ENCODE measurements at regions not wholly inside any gene's neighbourhood (a gene's known extent, or its start where the extent isn't known, plus 50 kb on each side); places are given as distances from the start of the nearest gene placed in this dataset.

DNA sequence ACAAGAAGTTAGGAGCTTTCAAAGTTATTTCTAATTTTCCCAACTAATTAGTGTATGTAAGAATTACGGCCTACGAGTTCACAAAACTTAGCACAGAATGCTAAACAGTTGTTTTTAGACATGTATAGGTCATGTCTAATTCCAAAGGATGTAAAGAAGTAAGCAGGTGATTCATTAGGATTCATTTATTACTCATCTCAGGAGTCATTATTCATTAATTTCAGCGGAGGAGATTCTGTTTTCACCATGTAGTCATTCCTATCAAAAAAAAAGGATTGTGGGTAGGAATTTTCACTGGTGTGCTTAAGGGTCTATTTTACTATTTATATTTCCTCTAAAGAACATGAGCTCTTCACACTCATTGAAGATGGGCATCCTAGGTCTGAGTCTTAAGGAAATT is 532.2 kb downstream of the ACTL7B start:
- Histone ChIP-seq H3K9me3 (ENCODE audit: control insufficient read depth in 4 of 4, insufficient read depth in 3 of 4, low read length in 3 of 4) (peaks cover 0 to 9% (median 2%) of the 10 kb centered on the region in 4 donors), H3K9ac (ENCODE audit: insufficient read depth in 1 of 2, low read length in 2 of 2) (no peak overlapping the region), H3K27ac (ENCODE audit: low read depth in 1 of 2, low read length in 1 of 2) (no peak overlapping the region), H3K4me3 (no peak overlapping the region), H3K4me1 (ENCODE audit: control insufficient read depth in 5 of 5, insufficient read depth in 5 of 5, low read length in 5 of 5) (peaks cover 0 to 10% (median 0%) of the 10 kb centered on the region in 5 donors), H3K27me3 (ENCODE audit: control insufficient read depth in 3 of 3, insufficient read depth in 3 of 3, low read length in 2 of 3) (no peaks in the 10 kb centered on the region), H3K36me3 (ENCODE audit: control insufficient read depth in 4 of 4, insufficient read depth in 4 of 4, low read length in 4 of 4) (no peaks in the 10 kb centered on the region)
- ATAC-seq (ENCODE audit: insufficient read depth, low FRiP score): no peak
- no peak for DNase-seq
- no peak for TF ChIP-seq CTCF (IDR thresholded peaks at IDR 0.05; ENCODE audit: control extremely low read depth, extremely low read depth)
- WGBS, 2 donors: 86 to 90% methylated on average over 3 of the region's 3 CpGs

DNA sequence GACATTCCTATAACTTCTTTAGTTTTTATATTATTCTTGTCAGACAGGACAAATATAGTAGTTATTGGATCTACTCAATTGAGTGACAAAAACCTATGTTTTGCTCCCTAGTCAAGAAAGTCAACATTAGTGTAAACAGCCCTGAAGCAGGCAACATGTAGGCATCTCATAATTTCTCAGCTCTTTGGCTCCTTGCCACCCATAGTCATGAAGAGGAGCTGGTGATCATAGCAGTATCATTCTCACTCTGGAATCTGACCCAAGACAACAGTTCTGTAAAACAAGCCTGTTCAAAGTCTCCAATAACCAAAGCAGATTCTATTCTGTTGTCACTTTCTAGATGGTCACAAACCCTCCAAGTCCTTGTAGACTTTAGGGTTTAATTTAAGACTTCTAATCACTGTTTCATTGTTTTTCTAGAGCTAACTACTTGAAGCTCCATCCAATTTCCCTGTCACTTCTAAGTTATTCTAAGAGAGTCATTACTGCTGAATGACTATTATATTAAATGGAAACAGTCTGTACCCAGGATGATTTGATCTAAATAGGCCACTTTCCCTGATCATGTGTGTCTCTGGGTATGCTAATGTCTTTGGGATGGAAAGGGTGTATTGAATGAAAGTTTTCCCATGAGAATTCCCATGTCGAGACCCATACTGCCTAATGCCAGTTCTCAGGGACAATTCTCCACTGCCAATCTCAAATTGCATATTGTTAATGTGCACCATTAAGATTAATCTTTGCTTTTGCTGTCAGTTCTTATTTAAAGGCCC is 533.3 kb downstream of the ACTL7B start:
- 73 to 81% methylated on average over 1 of the region's 1 CpG for WGBS, 2 donors
- ATAC-seq (ENCODE audit: insufficient read depth, low FRiP score): no peak

GRCh38 chr9:108316630-108317029 is 539.2 kb downstream of the ACTL7B start:
- Histone ChIP-seq H3K4me1 (ENCODE audit: control insufficient read depth in 5 of 5, insufficient read depth in 5 of 5, low read length in 5 of 5) (peaks cover 0 to 23% (median 0%) of the 10 kb centered on the region in 5 donors), H3K27ac (ENCODE audit: low read depth in 1 of 2, low read length in 1 of 2) (no peak overlapping the region), H3K9ac (ENCODE audit: insufficient read depth in 1 of 2, low read length in 2 of 2) (no peak overlapping the region), H3K27me3 (ENCODE audit: control insufficient read depth in 3 of 3, insufficient read depth in 3 of 3, low read length in 2 of 3) (no peaks in the 10 kb centered on the region), H3K4me3 (no peak overlapping the region), H3K9me3 (ENCODE audit: control insufficient read depth in 4 of 4, insufficient read depth in 3 of 4, low read length in 3 of 4) (peaks cover 0 to 3% (median 0%) of the 10 kb centered on the region in 4 donors), H3K36me3 (ENCODE audit: control insufficient read depth in 4 of 4, insufficient read depth in 4 of 4, low read length in 4 of 4) (no peaks in the 10 kb centered on the region)
- ATAC-seq (ENCODE audit: insufficient read depth, low FRiP score) (no peak), DNase-seq (no peak)
- no peak for TF ChIP-seq CTCF (IDR thresholded peaks at IDR 0.05; ENCODE audit: control extremely low read depth, extremely low read depth)

More for the DNA sequence above, 533.3 kb downstream of the ACTL7B start:
- no peak overlapping the region for H3K4me3 ChIP-seq
- TF ChIP-seq CTCF (IDR thresholded peaks at IDR 0.05; ENCODE audit: control extremely low read depth, extremely low read depth): no peak
- no peak overlapping the region for H3K27ac ChIP-seq (ENCODE audit: low read depth in 1 of 2, low read length in 1 of 2)
- no peaks in the 10 kb centered on the region for H3K27me3 ChIP-seq (ENCODE audit: control insufficient read depth in 3 of 3, insufficient read depth in 3 of 3, low read length in 2 of 3)
- H3K9ac ChIP-seq (ENCODE audit: insufficient read depth in 1 of 2, low read length in 2 of 2): no peak overlapping the region
- peaks cover 0 to 10% (median 0%) of the 10 kb centered on the region in 5 donors for H3K4me1 ChIP-seq (ENCODE audit: control insufficient read depth in 5 of 5, insufficient read depth in 5 of 5, low read length in 5 of 5)
- DNase-seq: peak in 2 of 3 donors; percentile 41 to 51
- H3K9me3 ChIP-seq (ENCODE audit: control insufficient read depth in 4 of 4, insufficient read depth in 3 of 4, low read length in 3 of 4): peaks cover 0 to 9% (median under 1%) of the 10 kb centered on the region in 4 donors
- H3K36me3 ChIP-seq (ENCODE audit: control insufficient read depth in 4 of 4, insufficient read depth in 4 of 4, low read length in 4 of 4): no peaks in the 10 kb centered on the region
